WTC11 (cell line): ENCODE measurements at regions not wholly inside any gene's neighbourhood (a gene's known extent, or its start where the extent isn't known, plus 50 kb on each side); places are given as distances from the start of the nearest gene placed in this dataset.

Experiments used
- ATAC-seq: fragments of 200-7000 bp; cut with Tn5 transposase; 2 replicates; pipeline ENCODE4 v1.10.0; 2021; ENCODE audit warnings: mild to moderate bottlenecking, moderate library complexity
- CTCF ChIA-PET: fragments of 300-600 bp; sonication (Branson Sonifier 250); formaldehyde crosslinking; loops from one replicate; lab custom pipeline; 2021; ENCODE audit warnings: antibody characterized with exemption; lab: Charles Lee
- POLR2A ChIA-PET: fragments of 350-600 bp; sonication (Branson Sonifier 250); formaldehyde crosslinking; loops from one replicate; lab custom pipeline; 2021; ENCODE audit warnings: antibody characterized with exemption; lab: Charles Lee
- DNase-seq: peaks from one replicate; pipeline ENCODE4 v3.0.0; 2021; ENCODE audit warnings: low spot score
- H3K27ac Mint-ChIP-seq: 2 replicates; pipeline ENCODE4 v1.8.0; 2021; ENCODE audit warnings: mixed read lengths
- H3K27me3 Mint-ChIP-seq: 2 replicates; pipeline ENCODE4 v1.8.0; 2021; ENCODE audit warnings: low read depth, mild to moderate bottlenecking, moderate library complexity, mixed read lengths
- H3K36me3 Mint-ChIP-seq: 2 replicates; pipeline ENCODE4 v1.8.0; 2021; ENCODE audit warnings: mixed read lengths
- H3K4me1 Mint-ChIP-seq: 2 replicates; pipeline ENCODE4 v1.8.0; 2022; ENCODE audit warnings: mixed read lengths
- H3K4me3 Mint-ChIP-seq: 2 replicates; pipeline ENCODE4 v1.8.0; 2021; ENCODE audit warnings: mild to moderate bottlenecking, moderate library complexity, mixed read lengths
- H3K9me3 Mint-ChIP-seq: 2 replicates; pipeline ENCODE4 v1.8.0; 2021; ENCODE audit warnings: mixed read lengths
- ATF1 ChIP-seq: sonication (generic); formaldehyde crosslinking; IDR thresholded peaks from 2 replicates; pipeline ENCODE4 v1.8.1; 2023; ENCODE audit warnings: mild to moderate bottlenecking, moderate library complexity, missing genetic modification reagents
- CREB1 ChIP-seq: sonication (generic); formaldehyde crosslinking; IDR thresholded peaks from 2 replicates; pipeline ENCODE4 v1.8.0; 2023; ENCODE audit warnings: mild to moderate bottlenecking, missing genetic modification reagents
- CREM ChIP-seq: sonication (generic); formaldehyde crosslinking; IDR thresholded peaks from 2 replicates; pipeline ENCODE4 v1.8.1; 2022; ENCODE audit warnings: mild to moderate bottlenecking, missing genetic modification reagents, moderate library complexity
- HMGA2 ChIP-seq: fragments of 250-450 bp; sonication (Bioruptor Pico); IDR thresholded peaks from 2 replicates; pipeline ENCODE4 v1.4.0; 2021; ENCODE audit warnings: mild to moderate bottlenecking, moderate library complexity
- IRF2 ChIP-seq: sonication (generic); formaldehyde crosslinking; IDR thresholded peaks from 2 replicates; pipeline ENCODE4 v1.8.0; 2022; ENCODE audit warnings: low read depth, missing genetic modification reagents, borderline replicate concordance
- NFYB ChIP-seq: sonication (generic); formaldehyde crosslinking; conservative IDR thresholded peaks from 2 replicates; pipeline ENCODE4 v1.8.0; 2022; ENCODE audit warnings: low read depth, missing genetic modification reagents
- RORB ChIP-seq: fragments of 250-450 bp; sonication (Bioruptor Pico); IDR thresholded peaks from 2 replicates; pipeline ENCODE4 v1.9.0; 2021; ENCODE audit warnings: mild to moderate bottlenecking
- SP1 ChIP-seq: sonication (generic); formaldehyde crosslinking; conservative IDR thresholded peaks from 2 replicates; pipeline ENCODE4 v1.8.1; 2022; ENCODE audit warnings: missing genetic modification reagents
- TCF7 ChIP-seq: sonication (generic); formaldehyde crosslinking; IDR thresholded peaks from 2 replicates; pipeline ENCODE4 v1.8.0; 2022; ENCODE audit warnings: mild to moderate bottlenecking, low read depth, missing genetic modification reagents, moderate library complexity
- TEAD4 ChIP-seq: sonication (generic); formaldehyde crosslinking; IDR thresholded peaks from 2 replicates; pipeline ENCODE4 v1.8.0; 2022; ENCODE audit warnings: mild to moderate bottlenecking, missing genetic modification reagents
- TP53 ChIP-seq: sonication (generic); formaldehyde crosslinking; IDR thresholded peaks from 2 replicates; pipeline ENCODE4 v1.8.1; 2023; ENCODE audit warnings: mild to moderate bottlenecking, missing genetic modification reagents
- ZNF423 ChIP-seq: fragments of 250-450 bp; sonication (Bioruptor Pico); IDR thresholded peaks from 2 replicates; pipeline ENCODE4 v2.1.2; 2022; ENCODE audit warnings: mild to moderate bottlenecking, moderate library complexity
- TF ChIP-seq, protein P1 (sequence below): sonication (generic); formaldehyde crosslinking; IDR thresholded peaks from 2 replicates; pipeline ENCODE4 v1.8.0; 2023; ENCODE audit warnings: mild to moderate bottlenecking, missing genetic modification reagents
- TF ChIP-seq, protein P2 (sequence below): sonication (generic); formaldehyde crosslinking; IDR thresholded peaks from 2 replicates; pipeline ENCODE4 v1.8.1; 2023; ENCODE audit warnings: mild to moderate bottlenecking, missing genetic modification reagents, moderate library complexity
- TF ChIP-seq, protein P3 (sequence below): sonication (generic); formaldehyde crosslinking; IDR thresholded peaks from 2 replicates; pipeline ENCODE4 v1.8.0; 2022; ENCODE audit warnings: mild to moderate bottlenecking, missing genetic modification reagents
- TF ChIP-seq, protein P4 (sequence below): fragments of 250-450 bp; sonication (Bioruptor Pico); IDR thresholded peaks from 2 replicates; pipeline ENCODE4 v2.1.2; 2022; ENCODE audit warnings: mild to moderate bottlenecking, moderate library complexity
- TF ChIP-seq, protein P5 (sequence below): fragments of 200-600 bp; IDR thresholded peaks from 2 replicates; pipeline ENCODE4 v1.8.0; 2022; ENCODE audit warnings: antibody characterized with exemption
- TF ChIP-seq, protein P6 (sequence below): fragments of 250-450 bp; sonication (Bioruptor Pico); IDR thresholded peaks from 2 replicates; pipeline ENCODE4 v1.9.0; 2021; ENCODE audit warnings: moderate library complexity, mild to moderate bottlenecking, inconsistent platforms, borderline replicate concordance
- TF ChIP-seq, protein P7 (sequence below): sonication (generic); formaldehyde crosslinking; IDR thresholded peaks from 2 replicates; pipeline ENCODE4 v1.8.1; 2022; ENCODE audit warnings: missing genetic modification reagents, borderline replicate concordance
- TF ChIP-seq, protein P8 (sequence below): sonication (generic); formaldehyde crosslinking; IDR thresholded peaks from 2 replicates; pipeline ENCODE4 v1.8.1; 2022; ENCODE audit warnings: mild to moderate bottlenecking, missing genetic modification reagents, moderate library complexity, borderline replicate concordance

DNA sequence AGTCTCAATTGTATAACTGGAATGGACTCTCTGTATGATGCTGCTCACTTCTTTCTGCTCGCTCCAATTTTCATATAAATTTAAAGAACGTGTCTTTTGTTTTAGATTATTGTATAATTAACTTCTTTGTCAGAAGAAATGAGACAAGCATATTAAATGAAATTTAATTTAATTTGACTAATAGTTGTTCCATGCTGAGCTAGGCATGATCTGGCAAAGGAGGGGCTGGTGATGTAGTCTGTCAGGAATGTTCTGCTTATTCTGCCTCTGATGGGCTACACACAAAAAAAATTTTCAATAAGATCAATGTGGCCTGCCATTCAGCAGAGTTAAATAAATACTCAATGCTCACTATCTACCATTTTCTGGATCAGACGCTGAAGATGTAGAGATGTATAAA, 208.4 kb upstream of the CD96 start:
- Mint-ChIP-seq H3K27ac (no peak overlapping the region), H3K4me1 (peaks cover 20% of the 10 kb centered on the region), H3K9me3 (no peaks in the 10 kb centered on the region)
- ATAC-seq: no peak
- CTCF ChIA-PET: no interaction called here
- TF ChIP-seq IRF2 (CRISPR knock-in tag) (no peak), ATF1 (CRISPR knock-in tag) (no peak), ZNF423 (CRISPR knock-in tag) (no peak)
- TF ChIP-seq, protein P1, sequence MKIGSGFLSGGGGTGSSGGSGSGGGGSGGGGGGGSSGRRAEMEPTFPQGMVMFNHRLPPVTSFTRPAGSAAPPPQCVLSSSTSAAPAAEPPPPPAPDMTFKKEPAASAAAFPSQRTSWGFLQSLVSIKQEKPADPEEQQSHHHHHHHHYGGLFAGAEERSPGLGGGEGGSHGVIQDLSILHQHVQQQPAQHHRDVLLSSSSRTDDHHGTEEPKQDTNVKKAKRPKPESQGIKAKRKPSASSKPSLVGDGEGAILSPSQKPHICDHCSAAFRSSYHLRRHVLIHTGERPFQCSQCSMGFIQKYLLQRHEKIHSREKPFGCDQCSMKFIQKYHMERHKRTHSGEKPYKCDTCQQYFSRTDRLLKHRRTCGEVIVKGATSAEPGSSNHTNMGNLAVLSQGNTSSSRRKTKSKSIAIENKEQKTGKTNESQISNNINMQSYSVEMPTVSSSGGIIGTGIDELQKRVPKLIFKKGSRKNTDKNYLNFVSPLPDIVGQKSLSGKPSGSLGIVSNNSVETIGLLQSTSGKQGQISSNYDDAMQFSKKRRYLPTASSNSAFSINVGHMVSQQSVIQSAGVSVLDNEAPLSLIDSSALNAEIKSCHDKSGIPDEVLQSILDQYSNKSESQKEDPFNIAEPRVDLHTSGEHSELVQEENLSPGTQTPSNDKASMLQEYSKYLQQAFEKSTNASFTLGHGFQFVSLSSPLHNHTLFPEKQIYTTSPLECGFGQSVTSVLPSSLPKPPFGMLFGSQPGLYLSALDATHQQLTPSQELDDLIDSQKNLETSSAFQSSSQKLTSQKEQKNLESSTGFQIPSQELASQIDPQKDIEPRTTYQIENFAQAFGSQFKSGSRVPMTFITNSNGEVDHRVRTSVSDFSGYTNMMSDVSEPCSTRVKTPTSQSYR: no peak
- TF ChIP-seq, all 79 proteins: peak for 0
- POLR2A ChIA-PET: no interaction called here
- no peak overlapping the region for H3K4me3 Mint-ChIP-seq
- no peak for DNase-seq
- H3K36me3 Mint-ChIP-seq: no peaks in the 10 kb centered on the region
- peaks cover 33% of the 10 kb centered on the region for H3K27me3 Mint-ChIP-seq

DNA sequence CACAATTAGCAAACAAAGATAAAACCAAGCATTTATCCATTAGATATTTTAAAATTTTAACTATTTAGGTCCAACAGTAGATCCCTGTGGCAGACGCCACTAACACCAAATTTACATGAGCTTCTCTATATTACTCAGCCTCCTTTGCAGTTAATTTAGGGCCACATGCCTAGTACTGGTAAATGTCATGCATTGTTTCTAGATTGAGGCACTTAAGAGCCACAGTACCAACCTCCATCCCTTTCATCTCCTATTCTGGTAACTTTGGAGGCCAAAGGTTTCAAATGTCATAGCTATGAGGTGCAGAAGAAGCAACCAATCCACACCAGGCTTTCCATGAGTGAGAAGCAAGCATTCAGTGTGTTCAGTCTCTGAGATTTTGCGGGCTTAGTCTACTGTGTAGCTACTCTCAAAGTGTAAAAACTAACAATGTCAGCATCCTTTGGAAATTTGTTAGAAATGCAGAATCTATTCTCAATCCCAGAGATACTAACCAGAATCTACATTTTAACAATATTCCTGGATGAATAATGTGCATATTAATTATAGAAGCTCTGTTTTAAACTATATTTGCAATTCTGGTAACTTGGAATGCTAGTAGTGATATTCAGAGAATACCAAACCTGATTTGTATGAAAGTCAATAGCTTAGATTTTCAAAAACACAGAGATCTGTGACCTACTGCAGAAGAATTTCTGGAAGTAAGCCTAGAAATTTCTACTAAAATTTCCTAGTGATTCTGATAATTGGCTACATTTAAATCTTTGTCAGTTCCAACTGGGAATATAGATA, 206.3 kb upstream of the CD96 start:
- Mint-ChIP-seq H3K9me3 (peaks cover 10% of the 10 kb centered on the region), H3K4me1 (peaks cover 20% of the 10 kb centered on the region), H3K4me3 (no peak overlapping the region), H3K27ac (no peak overlapping the region), H3K36me3 (peaks cover 10% of the 10 kb centered on the region), H3K27me3 (peaks cover 12% of the 10 kb centered on the region)
- DNase-seq (no peak), ATAC-seq (no peak)
- CTCF ChIA-PET: interaction anchor here (1.4 kb wide), 1 partner anchor 255 kb away, joined by 4 read pairs; no protein-coding TSS in a partner anchor
- POLR2A ChIA-PET: no interaction called here
- TF ChIP-seq, protein P2, sequence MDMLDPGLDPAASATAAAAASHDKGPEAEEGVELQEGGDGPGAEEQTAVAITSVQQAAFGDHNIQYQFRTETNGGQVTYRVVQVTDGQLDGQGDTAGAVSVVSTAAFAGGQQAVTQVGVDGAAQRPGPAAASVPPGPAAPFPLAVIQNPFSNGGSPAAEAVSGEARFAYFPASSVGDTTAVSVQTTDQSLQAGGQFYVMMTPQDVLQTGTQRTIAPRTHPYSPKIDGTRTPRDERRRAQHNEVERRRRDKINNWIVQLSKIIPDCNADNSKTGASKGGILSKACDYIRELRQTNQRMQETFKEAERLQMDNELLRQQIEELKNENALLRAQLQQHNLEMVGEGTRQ (CRISPR knock-in tag): no peak
- TF ChIP-seq, protein P3, sequence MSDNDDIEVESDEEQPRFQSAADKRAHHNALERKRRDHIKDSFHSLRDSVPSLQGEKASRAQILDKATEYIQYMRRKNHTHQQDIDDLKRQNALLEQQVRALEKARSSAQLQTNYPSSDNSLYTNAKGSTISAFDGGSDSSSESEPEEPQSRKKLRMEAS: no peak
- TF ChIP-seq, protein P4, sequence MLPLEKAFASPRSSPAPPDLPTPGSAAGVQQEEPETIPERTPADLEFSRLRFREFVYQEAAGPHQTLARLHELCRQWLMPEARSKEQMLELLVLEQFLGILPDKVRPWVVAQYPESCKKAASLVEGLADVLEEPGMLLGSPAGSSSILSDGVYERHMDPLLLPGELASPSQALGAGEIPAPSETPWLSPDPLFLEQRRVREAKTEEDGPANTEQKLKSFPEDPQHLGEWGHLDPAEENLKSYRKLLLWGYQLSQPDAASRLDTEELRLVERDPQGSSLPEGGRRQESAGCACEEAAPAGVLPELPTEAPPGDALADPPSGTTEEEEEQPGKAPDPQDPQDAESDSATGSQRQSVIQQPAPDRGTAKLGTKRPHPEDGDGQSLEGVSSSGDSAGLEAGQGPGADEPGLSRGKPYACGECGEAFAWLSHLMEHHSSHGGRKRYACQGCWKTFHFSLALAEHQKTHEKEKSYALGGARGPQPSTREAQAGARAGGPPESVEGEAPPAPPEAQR: no peak
- TF ChIP-seq CREB1 (CRISPR knock-in tag): no peak
- no peak for TF ChIP-seq RORB (CRISPR knock-in tag)
- TF ChIP-seq NFYB (CRISPR knock-in tag): no peak
- TF ChIP-seq, protein P5, sequence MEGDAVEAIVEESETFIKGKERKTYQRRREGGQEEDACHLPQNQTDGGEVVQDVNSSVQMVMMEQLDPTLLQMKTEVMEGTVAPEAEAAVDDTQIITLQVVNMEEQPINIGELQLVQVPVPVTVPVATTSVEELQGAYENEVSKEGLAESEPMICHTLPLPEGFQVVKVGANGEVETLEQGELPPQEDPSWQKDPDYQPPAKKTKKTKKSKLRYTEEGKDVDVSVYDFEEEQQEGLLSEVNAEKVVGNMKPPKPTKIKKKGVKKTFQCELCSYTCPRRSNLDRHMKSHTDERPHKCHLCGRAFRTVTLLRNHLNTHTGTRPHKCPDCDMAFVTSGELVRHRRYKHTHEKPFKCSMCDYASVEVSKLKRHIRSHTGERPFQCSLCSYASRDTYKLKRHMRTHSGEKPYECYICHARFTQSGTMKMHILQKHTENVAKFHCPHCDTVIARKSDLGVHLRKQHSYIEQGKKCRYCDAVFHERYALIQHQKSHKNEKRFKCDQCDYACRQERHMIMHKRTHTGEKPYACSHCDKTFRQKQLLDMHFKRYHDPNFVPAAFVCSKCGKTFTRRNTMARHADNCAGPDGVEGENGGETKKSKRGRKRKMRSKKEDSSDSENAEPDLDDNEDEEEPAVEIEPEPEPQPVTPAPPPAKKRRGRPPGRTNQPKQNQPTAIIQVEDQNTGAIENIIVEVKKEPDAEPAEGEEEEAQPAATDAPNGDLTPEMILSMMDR: no peak
- TF ChIP-seq, protein P6, sequence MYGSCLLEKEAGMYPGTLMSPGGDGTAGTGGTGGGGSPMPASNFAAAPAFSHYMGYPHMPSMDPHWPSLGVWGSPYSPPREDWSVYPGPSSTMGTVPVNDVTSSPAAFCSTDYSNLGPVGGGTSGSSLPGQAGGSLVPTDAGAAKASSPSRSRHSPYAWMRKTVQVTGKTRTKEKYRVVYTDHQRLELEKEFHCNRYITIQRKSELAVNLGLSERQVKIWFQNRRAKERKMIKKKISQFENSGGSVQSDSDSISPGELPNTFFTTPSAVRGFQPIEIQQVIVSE (CRISPR knock-in tag): no peak
- TF ChIP-seq, protein P7, sequence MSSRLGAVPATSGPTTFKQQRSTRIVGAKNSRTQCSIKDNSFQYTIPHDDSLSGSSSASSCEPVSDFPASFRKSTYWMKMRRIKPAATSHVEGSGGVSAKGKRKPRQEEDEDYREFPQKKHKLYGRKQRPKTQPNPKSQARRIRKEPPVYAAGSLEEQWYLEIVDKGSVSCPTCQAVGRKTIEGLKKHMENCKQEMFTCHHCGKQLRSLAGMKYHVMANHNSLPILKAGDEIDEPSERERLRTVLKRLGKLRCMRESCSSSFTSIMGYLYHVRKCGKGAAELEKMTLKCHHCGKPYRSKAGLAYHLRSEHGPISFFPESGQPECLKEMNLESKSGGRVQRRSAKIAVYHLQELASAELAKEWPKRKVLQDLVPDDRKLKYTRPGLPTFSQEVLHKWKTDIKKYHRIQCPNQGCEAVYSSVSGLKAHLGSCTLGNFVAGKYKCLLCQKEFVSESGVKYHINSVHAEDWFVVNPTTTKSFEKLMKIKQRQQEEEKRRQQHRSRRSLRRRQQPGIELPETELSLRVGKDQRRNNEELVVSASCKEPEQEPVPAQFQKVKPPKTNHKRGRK: no peak
- TF ChIP-seq TCF7 (CRISPR knock-in tag): no peak
- no peak for TF ChIP-seq TP53
- TF ChIP-seq ZNF423 (CRISPR knock-in tag): no peak
- no peak for TF ChIP-seq TEAD4 (CRISPR knock-in tag)
- TF ChIP-seq, protein P8, sequence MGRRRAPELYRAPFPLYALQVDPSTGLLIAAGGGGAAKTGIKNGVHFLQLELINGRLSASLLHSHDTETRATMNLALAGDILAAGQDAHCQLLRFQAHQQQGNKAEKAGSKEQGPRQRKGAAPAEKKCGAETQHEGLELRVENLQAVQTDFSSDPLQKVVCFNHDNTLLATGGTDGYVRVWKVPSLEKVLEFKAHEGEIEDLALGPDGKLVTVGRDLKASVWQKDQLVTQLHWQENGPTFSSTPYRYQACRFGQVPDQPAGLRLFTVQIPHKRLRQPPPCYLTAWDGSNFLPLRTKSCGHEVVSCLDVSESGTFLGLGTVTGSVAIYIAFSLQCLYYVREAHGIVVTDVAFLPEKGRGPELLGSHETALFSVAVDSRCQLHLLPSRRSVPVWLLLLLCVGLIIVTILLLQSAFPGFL (CRISPR knock-in tag): no peak
- TF ChIP-seq CREM (CRISPR knock-in tag): no peak
- TF ChIP-seq, protein P1: no peak
- no peak for TF ChIP-seq HMGA2 (CRISPR knock-in tag)
- no peak for TF ChIP-seq SP1 (CRISPR knock-in tag)
